ENCODE measurements at regions not wholly inside any gene's neighbourhood (a gene's known extent, or its start where the extent isn't known, plus 50 kb on each side); places are given as distances from the start of the nearest gene placed in this dataset.

DNA sequence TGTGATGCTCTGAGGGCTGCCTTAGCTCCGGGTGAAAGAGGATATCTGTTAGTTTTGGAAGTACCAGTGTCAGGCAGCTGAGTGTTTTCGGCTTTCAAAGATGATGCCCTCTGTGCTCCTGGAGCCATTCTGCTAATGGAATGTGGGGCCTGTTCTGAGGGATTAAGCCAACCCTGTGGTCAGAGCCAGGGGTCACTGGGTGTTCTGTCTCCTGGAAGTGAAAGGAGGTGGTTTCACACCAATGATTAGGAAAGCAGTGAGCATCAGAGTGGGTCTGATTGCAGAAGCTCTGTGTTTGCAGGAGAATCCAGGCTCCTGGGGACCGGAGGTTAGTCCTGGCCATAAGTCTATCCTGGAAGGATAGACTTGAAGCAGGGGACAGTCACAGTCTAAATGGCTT is 94.6 kb downstream of the UQCRFS1 start:
- Histone ChIP-seq H3K9me3 (no peaks in the 10 kb centered on the region), H3K4me1 (no peaks in the 10 kb centered on the region), H3K4me3 (no peak overlapping the region), H3K36me3 (no peaks in the 10 kb centered on the region), H3K27ac (no peak overlapping the region), H3K27me3 (no peaks in the 10 kb centered on the region)
- no peak for TF ChIP-seq CTCF (IDR thresholded peaks at IDR 0.05)
- TF ChIP-seq POLR2AphosphoS5 (IDR thresholded peaks at IDR 0.05), result no peak
- no peak for TF ChIP-seq POLR2A (IDR thresholded peaks at IDR 0.05)
- intact Hi-C loops (cut with DNase I; ENCODE audit: low total_unique reads), result no loop called here
- no peak for DNase-seq (ENCODE audit: low spot score in 2 of 2)

DNA sequence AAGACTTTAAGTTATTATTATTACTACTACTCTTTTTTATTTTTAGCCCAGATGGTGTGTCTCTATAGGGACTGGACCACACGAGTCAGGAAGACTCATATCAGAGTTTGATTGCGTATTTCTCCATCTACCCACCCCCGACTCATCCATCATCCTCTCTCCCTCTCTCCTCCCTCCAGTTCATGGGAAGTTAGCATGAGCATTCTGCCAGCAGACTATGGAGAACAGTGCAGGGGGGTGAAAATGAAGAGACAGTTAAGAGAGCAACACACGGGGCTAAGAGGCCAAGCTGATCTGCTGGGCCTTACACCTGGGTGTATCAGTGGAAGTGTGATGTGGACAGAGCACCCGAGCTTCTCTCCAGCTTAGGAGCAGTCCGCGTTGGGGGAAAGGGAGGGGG is 95.0 kb downstream of the UQCRFS1 start:
- Histone ChIP-seq H3K27me3 (no peaks in the 10 kb centered on the region), H3K4me3 (no peak overlapping the region), H3K9me3 (no peaks in the 10 kb centered on the region), H3K27ac (no peak overlapping the region), H3K36me3 (no peaks in the 10 kb centered on the region), H3K4me1 (no peaks in the 10 kb centered on the region)
- TF ChIP-seq POLR2AphosphoS5 (IDR thresholded peaks at IDR 0.05), result no peak
- no peak for TF ChIP-seq POLR2A (IDR thresholded peaks at IDR 0.05)
- TF ChIP-seq CTCF (IDR thresholded peaks at IDR 0.05), result no peak
- intact Hi-C loops (cut with DNase I; ENCODE audit: low total_unique reads), result no loop called here
- DNase-seq (ENCODE audit: low spot score in 2 of 2), result no peak

- no peak for TF ChIP-seq POLR2A (IDR thresholded peaks at IDR 0.05)
- TF ChIP-seq CTCF (IDR thresholded peaks at IDR 0.05), result no peak
- TF ChIP-seq POLR2AphosphoS5 (IDR thresholded peaks at IDR 0.05), result no peak
- Histone ChIP-seq H3K27me3 (peaks cover 0 to 7% of the 10 kb centered on the region in 2 donors), H3K9me3 (no peaks in the 10 kb centered on the region), H3K4me3 (no peak overlapping the region), H3K36me3 (no peaks in the 10 kb centered on the region), H3K27ac (no peak overlapping the region), H3K4me1 (no peaks in the 10 kb centered on the region)
- intact Hi-C loops (cut with DNase I; ENCODE audit: low total_unique reads), result no loop called here
- DNase-seq (ENCODE audit: low spot score in 2 of 2), result no peak
These were observed 97.8 kb downstream of the UQCRFS1 start for GRCh38 chr19:29115181-29115580.

- no peak overlapping the region for H3K27ac ChIP-seq
- no peak overlapping the region for H3K4me3 ChIP-seq
- H3K36me3 ChIP-seq, result no peaks in the 10 kb centered on the region
- peaks cover 0 to 7% of the 10 kb centered on the region in 2 donors for H3K27me3 ChIP-seq
- no peak for DNase-seq (ENCODE audit: low spot score in 2 of 2)
- H3K4me1 ChIP-seq, result no peaks in the 10 kb centered on the region
- intact Hi-C loops (cut with DNase I; ENCODE audit: low total_unique reads), result no loop called here
- H3K9me3 ChIP-seq, result no peaks in the 10 kb centered on the region
- TF ChIP-seq POLR2A (IDR thresholded peaks at IDR 0.05) (no peak), POLR2AphosphoS5 (IDR thresholded peaks at IDR 0.05) (no peak), CTCF (IDR thresholded peaks at IDR 0.05) (no peak)
These were observed 99.1 kb downstream of the UQCRFS1 start for GRCh38 chr19:29113838-29114237.

DNA sequence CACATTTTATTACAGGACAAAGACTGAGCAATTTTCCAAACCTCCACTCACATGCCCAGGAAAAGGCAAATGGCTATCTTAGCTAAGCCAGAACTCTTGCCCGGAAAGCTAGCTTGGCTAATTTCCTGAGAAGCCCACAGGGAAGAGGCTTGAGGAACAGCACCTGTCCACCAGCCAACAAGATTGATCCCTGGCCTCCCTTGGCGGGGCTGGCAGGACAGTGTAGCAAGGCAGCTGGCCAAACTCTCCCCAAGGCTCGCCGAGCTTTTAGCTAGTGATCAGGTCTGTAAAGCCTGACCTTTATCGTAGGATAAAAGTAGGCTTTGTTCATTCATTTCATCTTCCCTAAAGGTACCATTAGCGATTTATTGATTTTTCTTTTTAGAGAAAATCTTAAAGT is 101.4 kb downstream of the UQCRFS1 start:
- TF ChIP-seq CTCF (IDR thresholded peaks at IDR 0.05) (no peak), POLR2A (IDR thresholded peaks at IDR 0.05) (no peak), POLR2AphosphoS5 (IDR thresholded peaks at IDR 0.05) (no peak)
- no peak for DNase-seq (ENCODE audit: low spot score in 2 of 2)
- intact Hi-C loops (cut with DNase I; ENCODE audit: low total_unique reads), result no loop called here
- Histone ChIP-seq H3K27me3 (peaks cover 0 to 7% of the 10 kb centered on the region in 2 donors), H3K27ac (no peak overlapping the region), H3K4me3 (no peak overlapping the region), H3K9me3 (no peaks in the 10 kb centered on the region), H3K4me1 (no peaks in the 10 kb centered on the region), H3K36me3 (no peaks in the 10 kb centered on the region)
